Suprapubic skin (tissue), 4 donors: ENCODE measurements at regions not wholly inside any gene's neighbourhood (a gene's known extent, or its start where the extent isn't known, plus 50 kb on each side); places are given as distances from the start of the nearest gene placed in this dataset.
"Not testable (repeated sequence)": the region's sequence is repeated elsewhere in the genome, so short reads cannot be mapped to it uniquely, and the experiment has no call there.

ENCODE experiments used
- DNase-seq, 2 donors: peaks; one replicate each; pipeline ENCODE4 v3.0.0-alpha.2; 2019; ENCODE audit warnings: low spot score in 2 of 2
- H3K27ac ChIP-seq: fragments of 200-600 bp; sonication (generic); one replicate; pipeline ENCODE4 v1.5.1; 2019
- H3K27me3 ChIP-seq: fragments of 200-600 bp; sonication (generic); one replicate; pipeline ENCODE4 v1.5.1; 2019
- H3K36me3 ChIP-seq: fragments of 200-600 bp; sonication (generic); one replicate; pipeline ENCODE4 v1.5.1; 2019
- H3K4me1 ChIP-seq: fragments of 200-600 bp; sonication (generic); one replicate; pipeline ENCODE4 v1.5.1; 2019
- H3K4me3 ChIP-seq: fragments of 200-600 bp; sonication (generic); one replicate; pipeline ENCODE4 v1.5.1; 2019; ENCODE audit warnings: mild to moderate bottlenecking
- H3K9me3 ChIP-seq: fragments of 200-600 bp; sonication (generic); one replicate; pipeline ENCODE4 v1.5.1; 2019
- CTCF ChIP-seq, 2 donors: fragments of 200-600 bp in 1 of 2; fragments of 450-650 bp in 1 of 2; sonication (generic) in 1 of 2; IDR thresholded peaks; one replicate each; pipeline ENCODE4 v1.5.1; 2016 to 2019; ENCODE audit warnings: antibody characterized with exemption in 2 of 2, mild to moderate bottlenecking in 1 of 2, moderate library complexity in 1 of 2
- EP300 ChIP-seq: sonication (generic); formaldehyde crosslinking; IDR thresholded peaks from one replicate; pipeline ENCODE4 v1.6.1; 2017; ENCODE audit warnings: antibody characterized with exemption
- POLR2A ChIP-seq, 2 donors: fragments of 450-650 bp; IDR thresholded peaks; one replicate each; pipeline ENCODE4 v1.6.1; 2017; ENCODE audit warnings: antibody characterized with exemption in 2 of 2, mild to moderate bottlenecking in 2 of 2, moderate library complexity in 2 of 2
- POLR2AphosphoS5 ChIP-seq, 3 donors: sonication (generic); formaldehyde crosslinking; IDR thresholded peaks; one replicate each; pipeline ENCODE4 v1.6.1; 2017; ENCODE audit warnings: antibody characterized with exemption in 3 of 3
- WGBS: methylation state at CpG from one replicate; pipeline ENCODE4 v1.1.5; 2018; 5-methylcytosine and 5-hydroxymethylcytosine counted together

GRCh38 chr2:41334159-41334558, 713.7 kb upstream of the PKDCC start:
- no peaks in the 10 kb centered on the region for H3K9me3 ChIP-seq
- no peaks in the 10 kb centered on the region for H3K36me3 ChIP-seq
- H3K4me1 ChIP-seq = no peaks in the 10 kb centered on the region
- H3K27ac ChIP-seq = no peak overlapping the region
- no peak overlapping the region for H3K4me3 ChIP-seq
- DNase-seq = no peak
- no peaks in the 10 kb centered on the region for H3K27me3 ChIP-seq
- WGBS = 89% methylated on average over 2 of the region's 2 CpGs
- TF ChIP-seq EP300 = no peak
- no peak for TF ChIP-seq CTCF (IDR thresholded peaks at IDR 0.05)
- TF ChIP-seq POLR2A (IDR thresholded peaks at IDR 0.05) = no peak
- no peak for TF ChIP-seq POLR2AphosphoS5 (IDR thresholded peaks at IDR 0.05)

GRCh38 chr2:41335573-41335972, 712.2 kb upstream of the PKDCC start:
- 98% methylated on average over 16 of the region's 31 CpGs for WGBS

GRCh38 chr2:41337956-41338355, 709.9 kb upstream of the PKDCC start:
- no peak overlapping the region for H3K4me3 ChIP-seq
- 39% methylated on average over 4 of the region's 4 CpGs for WGBS
- H3K36me3 ChIP-seq = no peaks in the 10 kb centered on the region
- H3K9me3 ChIP-seq = no peaks in the 10 kb centered on the region
- H3K4me1 ChIP-seq = no peaks in the 10 kb centered on the region
- DNase-seq = no peak
- H3K27ac ChIP-seq = no peak overlapping the region
- TF ChIP-seq EP300 (no peak), CTCF (IDR thresholded peaks at IDR 0.05) (no peak), POLR2AphosphoS5 (IDR thresholded peaks at IDR 0.05) (no peak), POLR2A (IDR thresholded peaks at IDR 0.05) (no peak)
- no peaks in the 10 kb centered on the region for H3K27me3 ChIP-seq

More at GRCh38 chr2:41335573-41335972, 712.2 kb upstream of the PKDCC start:
- not testable (repeated sequence) for H3K27ac ChIP-seq, DNase-seq, H3K27me3 ChIP-seq, H3K4me3 ChIP-seq, H3K4me1 ChIP-seq, H3K36me3 ChIP-seq, H3K9me3 ChIP-seq

GRCh38 chr2:41344529-41344928, 703.3 kb upstream of the PKDCC start:
- TF ChIP-seq POLR2AphosphoS5 (IDR thresholded peaks at IDR 0.05) (no peak), EP300 (no peak), CTCF (IDR thresholded peaks at IDR 0.05) (no peak), POLR2A (IDR thresholded peaks at IDR 0.05) (no peak)
- H3K9me3 ChIP-seq = no peaks in the 10 kb centered on the region
- no peaks in the 10 kb centered on the region for H3K27me3 ChIP-seq
- H3K4me1 ChIP-seq = no peaks in the 10 kb centered on the region
- H3K4me3 ChIP-seq = no peak overlapping the region
- H3K27ac ChIP-seq = no peak overlapping the region
- H3K36me3 ChIP-seq = no peaks in the 10 kb centered on the region
- DNase-seq = no peak

DNA sequence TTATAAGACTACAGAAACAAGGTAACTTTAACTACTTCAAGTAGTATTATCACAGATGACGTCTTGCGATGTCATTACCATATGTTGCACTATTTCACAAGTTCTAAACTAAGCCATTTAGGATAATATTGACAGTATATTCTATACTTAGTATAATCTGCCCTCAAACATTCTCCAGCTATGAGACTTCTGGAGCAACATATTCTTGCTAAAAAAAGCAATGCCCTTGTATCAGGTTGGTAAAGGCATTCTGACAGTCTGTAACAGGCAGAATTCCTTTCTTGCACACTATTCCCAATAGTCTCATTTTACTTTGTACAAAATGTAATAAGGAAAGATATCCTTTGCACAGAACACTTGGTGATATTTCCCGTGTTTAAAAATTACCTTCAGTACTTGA, 694.8 kb upstream of the PKDCC start:
- 83% methylated on average over 3 of the region's 3 CpGs for WGBS
- no peak overlapping the region for H3K4me3 ChIP-seq
- H3K27ac ChIP-seq = no peak overlapping the region
- no peak for DNase-seq
- no peaks in the 10 kb centered on the region for H3K9me3 ChIP-seq
- H3K36me3 ChIP-seq = no peaks in the 10 kb centered on the region
- H3K27me3 ChIP-seq = no peaks in the 10 kb centered on the region
- H3K4me1 ChIP-seq = no peaks in the 10 kb centered on the region
- TF ChIP-seq POLR2AphosphoS5 (IDR thresholded peaks at IDR 0.05) (no peak), POLR2A (IDR thresholded peaks at IDR 0.05) (no peak), EP300 (no peak), CTCF (IDR thresholded peaks at IDR 0.05) (no peak)

GRCh38 chr2:41355794-41356193, 692.0 kb upstream of the PKDCC start:
- no peak for TF ChIP-seq POLR2AphosphoS5 (IDR thresholded peaks at IDR 0.05)
- no peak for TF ChIP-seq EP300
- no peak for TF ChIP-seq CTCF (IDR thresholded peaks at IDR 0.05)
- no peak for TF ChIP-seq POLR2A (IDR thresholded peaks at IDR 0.05)

More at GRCh38 chr2:41355794-41356193, 692.0 kb upstream of the PKDCC start:
- no peaks in the 10 kb centered on the region for H3K4me1 ChIP-seq
- no peaks in the 10 kb centered on the region for H3K9me3 ChIP-seq
- no peak for DNase-seq
- WGBS = 89% methylated on average over 2 of the region's 2 CpGs
- H3K27ac ChIP-seq = no peak overlapping the region
- H3K4me3 ChIP-seq = no peak overlapping the region
- H3K27me3 ChIP-seq = no peaks in the 10 kb centered on the region
- no peaks in the 10 kb centered on the region for H3K36me3 ChIP-seq
